Upper lobe of left lung (tissue), 6 donors: ENCODE measurements at regions not wholly inside any gene's neighbourhood (a gene's known extent, or its start where the extent isn't known, plus 50 kb on each side); places are given as distances from the start of the nearest gene placed in this dataset.

Experiments
- ATAC-seq, 2 donors: fragments of 200-7000 bp; cut with Tn5 transposase; one replicate each; pipeline ENCODE4 v1.9.1; 2022; ENCODE audit warnings: mild to moderate bottlenecking in 2 of 2, moderate library complexity in 2 of 2; ENCODE audit not compliant: low FRiP score in 2 of 2
- DNase-seq, 2 donors: peaks; one replicate each; pipeline ENCODE4 v3.0.0-alpha.2; 2019 to 2020
- H3K27ac ChIP-seq, 4 donors: fragments of 200-600 bp; sonication (generic); one replicate each; pipeline ENCODE4 v1.5.1; 2016 to 2019
- H3K27me3 ChIP-seq, 4 donors: fragments of 200-600 bp; sonication (generic); one replicate each; pipeline ENCODE4 v1.5.1; 2017 to 2019
- H3K36me3 ChIP-seq, 4 donors: fragments of 200-600 bp; sonication (generic); one replicate each; pipeline ENCODE4 v1.5.1; 2016 to 2019
- H3K4me1 ChIP-seq, 4 donors: fragments of 200-600 bp; sonication (generic); one replicate each; pipeline ENCODE4 v1.5.1; 2018 to 2019
- H3K4me3 ChIP-seq, 4 donors: fragments of 200-600 bp; sonication (generic); one replicate each; pipeline ENCODE4 v1.5.1; 2017 to 2019; ENCODE audit warnings: mild to moderate bottlenecking in 2 of 4, moderate library complexity in 1 of 4
- H3K9me3 ChIP-seq, 4 donors: fragments of 200-600 bp; sonication (generic); one replicate each; pipeline ENCODE4 v1.5.1; 2018 to 2019
- CTCF ChIP-seq, 6 experiments: fragments of 450-650 bp in 4 of 6; fragments of 200-600 bp in 2 of 6; sonication (generic) in 2 of 6; IDR thresholded peaks; one replicate each; pipeline ENCODE4 v1.5.1; 2016 to 2019; ENCODE audit warnings: antibody characterized with exemption in 6 of 6
- EP300 ChIP-seq, 4 donors: sonication (generic); formaldehyde crosslinking; IDR thresholded peaks; one replicate each; pipeline ENCODE4 v1.5.1; 2017; ENCODE audit warnings: antibody characterized with exemption in 4 of 4, control low read depth in 2 of 4
- POLR2A ChIP-seq, 4 donors: fragments of 450-650 bp; IDR thresholded peaks; one replicate each; pipeline ENCODE4 v1.5.1; 2016 to 2017; ENCODE audit warnings: antibody characterized with exemption in 4 of 4, mild to moderate bottlenecking in 2 of 4
- POLR2AphosphoS5 ChIP-seq, 2 donors: sonication (generic); formaldehyde crosslinking; IDR thresholded peaks; one replicate each; pipeline ENCODE4 v1.5.1; 2017; ENCODE audit warnings: antibody characterized with exemption in 2 of 2
- WGBS, 2 donors: methylation state at CpG; one replicate each; pipeline ENCODE4 v1.1.5; 2017 to 2018; 5-methylcytosine and 5-hydroxymethylcytosine counted together
- donor health status: DM: no; HTN: no; CAD: no; lungs with moderate emphysema.
- donor health status: DM: no; HTN: yes; CAD: no; lungs with severe emphysema.

DNA sequence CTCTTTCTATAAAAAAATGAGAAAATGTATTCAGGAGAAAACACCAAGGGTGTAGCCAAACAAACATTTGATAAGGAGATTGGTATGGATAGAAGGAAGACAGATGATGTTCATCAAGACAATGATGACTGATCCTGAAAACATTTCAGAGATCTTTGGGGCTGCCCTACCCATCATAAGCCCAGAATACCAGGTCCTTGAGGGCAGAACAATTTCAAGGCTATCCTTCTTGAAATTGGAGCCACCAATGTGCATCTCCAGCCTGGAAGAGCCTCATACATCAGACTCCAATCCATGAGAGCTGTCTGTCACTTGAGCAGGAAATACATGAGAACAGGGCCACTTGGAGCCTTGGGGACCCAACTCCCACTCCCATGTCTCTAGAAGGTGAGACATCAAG is 89.5 kb upstream of the ANKRD28 start:
- H3K27me3 ChIP-seq = no peaks in the 10 kb centered on the region
- no peak for ATAC-seq
- H3K36me3 ChIP-seq = no peaks in the 10 kb centered on the region
- DNase-seq = no peak
- no peaks in the 10 kb centered on the region for H3K4me1 ChIP-seq
- no peak overlapping the region for H3K4me3 ChIP-seq
- TF ChIP-seq POLR2AphosphoS5 (IDR thresholded peaks at IDR 0.05) (no peak), EP300 (IDR thresholded peaks at IDR 0.05) (no peak), CTCF (IDR thresholded peaks at IDR 0.05) (no peak), POLR2A (IDR thresholded peaks at IDR 0.05) (no peak)
- H3K9me3 ChIP-seq = no peaks in the 10 kb centered on the region
- H3K27ac ChIP-seq = no peak overlapping the region

- TF ChIP-seq EP300 (IDR thresholded peaks at IDR 0.05) (no peak), POLR2A (IDR thresholded peaks at IDR 0.05) (no peak), POLR2AphosphoS5 (IDR thresholded peaks at IDR 0.05) (no peak), CTCF (IDR thresholded peaks at IDR 0.05) (no peak)
Measured at GRCh38 chr3:15889936-15890335, 92.2 kb upstream of the ANKRD28 start.

DNA sequence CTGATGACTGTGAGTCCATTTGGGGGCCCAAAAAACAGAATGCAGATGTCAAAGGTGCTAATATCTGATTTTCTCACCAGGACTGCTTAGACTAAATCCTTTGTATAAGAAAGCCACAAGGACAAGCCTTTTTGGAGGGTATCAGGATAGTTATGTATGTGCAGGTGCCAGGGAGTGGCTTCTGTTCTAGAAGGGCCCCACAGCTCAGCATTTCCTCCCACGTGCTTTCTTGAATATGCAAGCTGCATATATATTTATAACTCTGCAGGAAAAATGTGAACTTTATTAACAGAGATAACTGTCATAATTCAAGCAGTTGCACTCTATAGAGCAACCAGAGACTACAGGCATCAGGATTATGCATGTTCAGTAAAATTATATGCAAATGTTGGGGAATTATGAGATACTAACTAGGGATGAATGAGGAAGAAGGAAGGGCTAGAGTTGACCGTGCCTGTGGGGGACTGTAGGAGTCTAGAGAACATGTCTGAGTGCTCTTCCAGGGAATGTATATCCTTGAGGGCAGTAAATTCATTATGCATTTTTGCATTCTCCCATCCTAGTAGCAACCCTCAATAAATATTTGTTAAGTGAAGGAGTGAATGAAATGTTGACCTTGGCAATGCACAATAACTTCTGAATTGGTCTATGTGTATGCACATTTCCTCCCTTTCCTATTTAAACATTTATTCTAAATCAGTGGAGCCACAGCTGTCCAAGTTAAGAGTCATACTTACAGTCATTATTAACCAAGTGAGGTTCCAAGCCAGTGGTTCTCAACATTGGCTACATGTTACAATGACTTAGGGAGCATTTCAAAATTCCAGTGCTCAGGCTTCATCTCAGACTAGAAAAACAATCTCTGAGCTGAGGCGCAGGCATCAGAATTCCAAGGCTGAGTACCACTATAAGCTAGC is 94.8 kb upstream of the ANKRD28 start:
- ATAC-seq (no peak), DNase-seq (no peak)
- Histone ChIP-seq H3K27me3 (no peaks in the 10 kb centered on the region), H3K27ac (no peak overlapping the region), H3K9me3 (no peaks in the 10 kb centered on the region), H3K4me3 (no peak overlapping the region), H3K36me3 (no peaks in the 10 kb centered on the region), H3K4me1 (no peaks in the 10 kb centered on the region)
- no peak for TF ChIP-seq POLR2AphosphoS5 (IDR thresholded peaks at IDR 0.05)
- no peak for TF ChIP-seq POLR2A (IDR thresholded peaks at IDR 0.05)
- no peak for TF ChIP-seq EP300 (IDR thresholded peaks at IDR 0.05)
- 51 to 55% methylated on average over 3 of the region's 3 CpGs for WGBS, 2 donors

More at GRCh38 chr3:15889936-15890335, 92.2 kb upstream of the ANKRD28 start:
- Histone ChIP-seq H3K4me1 (no peaks in the 10 kb centered on the region), H3K4me3 (no peak overlapping the region), H3K36me3 (no peaks in the 10 kb centered on the region), H3K27ac (no peak overlapping the region), H3K27me3 (no peaks in the 10 kb centered on the region), H3K9me3 (no peaks in the 10 kb centered on the region)
- DNase-seq = no peak
- ATAC-seq = no peak

DNA sequence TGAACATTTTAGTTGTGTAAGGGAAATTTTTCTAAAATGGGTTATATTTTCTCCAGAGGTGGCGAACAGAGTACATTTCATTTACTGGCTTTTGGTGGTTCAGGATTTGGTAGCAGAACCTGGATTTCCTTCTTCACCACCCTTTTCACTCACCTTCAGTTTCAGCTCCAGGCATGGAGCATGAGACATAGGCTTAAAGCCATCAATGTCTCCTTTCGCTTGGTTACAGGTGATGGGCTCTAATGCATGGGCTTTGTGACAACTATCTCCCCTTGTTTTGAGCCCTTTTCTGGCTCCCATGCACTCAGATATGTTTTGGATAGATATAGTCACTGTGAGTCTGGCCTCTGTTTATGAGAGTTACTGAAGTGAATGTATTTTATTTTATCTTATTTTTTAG is 96.6 kb upstream of the ANKRD28 start:
- H3K4me1 ChIP-seq = no peaks in the 10 kb centered on the region
- H3K36me3 ChIP-seq = no peaks in the 10 kb centered on the region
- H3K9me3 ChIP-seq = no peaks in the 10 kb centered on the region
- no peak for TF ChIP-seq POLR2AphosphoS5 (IDR thresholded peaks at IDR 0.05)
- no peak for TF ChIP-seq POLR2A (IDR thresholded peaks at IDR 0.05)
- TF ChIP-seq CTCF (IDR thresholded peaks at IDR 0.05) = no peak
- TF ChIP-seq EP300 (IDR thresholded peaks at IDR 0.05) = no peak
- no peak overlapping the region for H3K27ac ChIP-seq
- H3K27me3 ChIP-seq = no peaks in the 10 kb centered on the region
- H3K4me3 ChIP-seq = no peak overlapping the region
- ATAC-seq (no peak), DNase-seq (no peak)
- 90 to 100% methylated on average over 2 of the region's 2 CpGs for WGBS, 2 donors

DNA sequence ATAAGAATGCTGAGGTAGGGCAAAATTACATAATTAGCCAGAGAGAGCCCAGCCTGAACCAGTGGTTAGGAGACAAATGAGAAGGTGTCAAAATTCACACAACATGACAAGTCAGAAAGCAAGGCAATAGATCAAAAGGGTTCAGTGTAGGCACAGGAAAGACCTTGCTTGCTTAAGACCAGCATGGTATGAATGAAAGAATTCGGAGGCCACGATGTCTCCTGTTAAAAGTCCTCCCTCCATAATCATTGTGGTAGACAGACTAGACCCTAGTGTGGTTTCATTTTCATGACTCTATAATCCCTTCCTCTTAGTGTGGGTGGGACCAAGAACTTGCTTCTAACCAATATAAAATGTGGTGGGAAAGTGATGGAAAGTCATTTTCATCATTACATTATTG is 98.7 kb upstream of the ANKRD28 start:
- WGBS, 2 donors = 78 to 82% methylated on average over 2 of the region's 2 CpGs
- Histone ChIP-seq H3K27me3 (no peaks in the 10 kb centered on the region), H3K4me3 (no peak overlapping the region), H3K27ac (no peak overlapping the region), H3K9me3 (no peaks in the 10 kb centered on the region), H3K4me1 (no peaks in the 10 kb centered on the region), H3K36me3 (no peaks in the 10 kb centered on the region)
- TF ChIP-seq CTCF (IDR thresholded peaks at IDR 0.05) (no peak), POLR2A (IDR thresholded peaks at IDR 0.05) (no peak), EP300 (IDR thresholded peaks at IDR 0.05) (no peak)
- no peak for DNase-seq
- ATAC-seq = no peak
